ENCODE measurements at regions not wholly inside any gene's neighbourhood (a gene's known extent, or its start where the extent isn't known, plus 50 kb on each side); places are given as distances from the start of the nearest gene placed in this dataset.
A peak's percentile ranks its signal among the peaks of the same experiment; 100 is the strongest.

GRCh38 chr10:52563360-52563759, 209.2 kb downstream of the MBL2 start:
- H3K4me3 ChIP-seq (ENCODE audit: low read depth, low read length): no peak overlapping the region
- no peak for TF ChIP-seq CTCF (IDR thresholded peaks at IDR 0.05; ENCODE audit: low read depth, low read length)

GRCh38 chr10:52566471-52567246, 205.9 kb downstream of the MBL2 start:
- TF ChIP-seq CTCF (IDR thresholded peaks at IDR 0.05; ENCODE audit: low read depth, low read length): peak; percentile 35; the same call in 1 of the 2 replicates
- 0 out of 2 replicates have a peak overlapping the region, but pooled peaks have one; percentile 11 for H3K4me3 ChIP-seq (ENCODE audit: low read depth, low read length)

- no peak for TF ChIP-seq CTCF (IDR thresholded peaks at IDR 0.05; ENCODE audit: low read depth, low read length)
- no peak overlapping the region for H3K4me3 ChIP-seq (ENCODE audit: low read depth, low read length)
These were observed 205.4 kb downstream of the MBL2 start for GRCh38 chr10:52567247-52567580.

- no peak overlapping the region for H3K4me3 ChIP-seq (ENCODE audit: low read depth, low read length)
- TF ChIP-seq CTCF (IDR thresholded peaks at IDR 0.05; ENCODE audit: low read depth, low read length): no peak
These were observed 204.3 kb downstream of the MBL2 start for GRCh38 chr10:52568309-52568708.

GRCh38 chr10:52570490-52570889, 202.1 kb downstream of the MBL2 start:
- H3K4me3 ChIP-seq (ENCODE audit: low read depth, low read length): no peak overlapping the region
- TF ChIP-seq CTCF (IDR thresholded peaks at IDR 0.05; ENCODE audit: low read depth, low read length): no peak

GRCh38 chr10:52571018-52571417, 201.6 kb downstream of the MBL2 start:
- no peak overlapping the region for H3K4me3 ChIP-seq (ENCODE audit: low read depth, low read length)
- TF ChIP-seq CTCF (IDR thresholded peaks at IDR 0.05; ENCODE audit: low read depth, low read length): no peak

GRCh38 chr10:52571516-52572182, 200.9 kb downstream of the MBL2 start:
- TF ChIP-seq CTCF (IDR thresholded peaks at IDR 0.05; ENCODE audit: low read depth, low read length): no peak
- no peak overlapping the region for H3K4me3 ChIP-seq (ENCODE audit: low read depth, low read length)
